DMS 273 treated with DMSO at 0.1 percent for 48 hours (cell line): ENCODE measurements at regions not wholly inside any gene's neighbourhood (a gene's known extent, or its start where the extent isn't known, plus 50 kb on each side); places are given as distances from the start of the nearest gene placed in this dataset.
"Not testable (repeated sequence)": the region's sequence is repeated elsewhere in the genome, so short reads cannot be mapped to it uniquely, and the experiment has no call there.

Experiments
- DNase-seq: peaks from one replicate; lab custom pipeline; 2025; lab: John Stamatoyannopoulos, UW

- DNase-seq = no peak
These were observed 115.0 kb upstream of the TBL1X start for GRCh38 chrX:9349572-9350494.

- DNase-seq = no peak
These were observed 113.7 kb upstream of the TBL1X start for GRCh38 chrX:9351126-9351525.

GRCh38 chrX:9352243-9352642 lies 112.6 kb upstream of the TBL1X start:
- no peak for DNase-seq

DNA sequence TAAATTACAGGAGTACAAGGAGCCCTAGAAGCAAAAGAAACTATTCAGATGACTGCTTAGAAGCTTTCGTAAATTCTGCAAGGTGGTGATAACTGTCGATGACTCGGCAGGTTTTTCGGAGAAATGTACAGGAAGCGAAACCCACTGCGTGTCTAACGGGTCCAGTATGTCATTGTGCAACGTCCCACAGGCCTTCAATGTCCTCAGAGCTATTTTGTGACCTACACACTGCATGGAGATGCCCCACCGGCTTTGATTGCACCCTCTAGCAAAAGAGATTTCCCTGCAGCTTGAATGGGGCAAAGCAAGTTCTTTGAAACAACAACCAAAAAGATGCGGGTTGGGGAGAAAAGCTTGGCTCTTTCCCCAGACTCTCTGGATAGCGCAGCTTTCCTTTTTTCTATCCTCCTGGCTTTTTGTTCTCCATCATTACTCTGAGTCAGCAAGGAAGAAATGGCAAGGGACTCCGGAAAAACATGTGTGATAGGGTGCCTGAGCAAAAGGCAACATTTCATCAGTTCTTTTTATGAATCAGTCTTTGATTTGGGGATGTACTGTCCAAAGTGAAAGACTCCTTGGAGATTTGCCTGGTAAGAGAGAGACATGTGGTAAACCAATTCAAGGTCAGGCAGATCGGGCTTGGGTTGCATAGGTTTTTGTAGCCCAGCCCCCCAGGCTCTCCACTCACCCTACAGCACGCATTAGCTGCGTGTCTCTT lies 112.0 kb upstream of the TBL1X start:
- DNase-seq = no peak

DNA sequence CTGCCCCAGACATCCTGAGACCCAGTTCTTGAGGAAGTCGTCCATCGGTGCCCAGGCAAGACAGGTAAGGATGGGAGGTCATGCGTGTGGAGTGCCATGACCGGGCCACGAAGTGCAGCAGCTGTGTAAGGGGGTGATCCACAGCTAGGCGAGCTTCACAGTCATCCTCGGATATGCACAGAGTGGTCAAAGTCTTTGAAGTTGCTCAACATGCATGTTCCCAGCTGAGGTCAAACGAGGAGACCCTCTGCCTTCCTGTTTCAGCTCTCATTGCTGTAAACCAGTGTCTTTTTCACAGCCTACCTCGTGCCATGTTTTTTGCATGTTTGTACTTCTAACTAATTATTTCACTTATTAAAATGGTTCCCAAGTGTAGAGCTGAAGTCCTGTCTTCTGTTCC lies 109.9 kb upstream of the TBL1X start:
- DNase-seq = no peak

- DNase-seq = no peak
These were observed 109.1 kb upstream of the TBL1X start for GRCh38 chrX:9355739-9356138.

- no peak for DNase-seq
These were observed 108.0 kb upstream of the TBL1X start for GRCh38 chrX:9356846-9357245.

DNA sequence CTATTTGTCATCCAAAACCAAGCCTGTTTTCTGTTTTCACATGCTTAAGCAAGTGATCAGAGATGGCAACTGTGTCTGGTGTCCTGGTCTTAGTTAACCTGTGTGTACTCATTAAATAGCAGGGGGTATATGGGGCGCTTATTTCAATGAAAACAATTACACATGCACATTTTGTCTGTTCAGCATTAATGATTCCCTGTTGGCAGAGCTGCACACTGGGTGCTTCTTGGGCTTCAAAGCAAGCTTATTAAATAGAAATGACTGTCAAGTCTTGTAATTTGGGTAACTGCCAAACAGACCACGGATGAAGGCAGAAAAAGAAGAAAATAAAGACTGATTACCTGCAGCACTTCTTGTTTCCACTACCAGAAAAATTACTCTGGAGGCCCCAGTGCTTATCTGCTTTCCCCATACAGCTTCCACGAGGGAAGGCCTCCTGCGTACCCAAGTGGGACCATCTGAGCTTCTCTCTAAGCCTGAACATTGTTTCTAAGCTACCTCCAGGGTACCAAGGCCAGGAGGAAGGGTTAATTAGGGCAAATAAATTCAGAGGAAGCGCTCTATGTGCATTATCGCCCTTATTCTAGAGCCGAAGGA lies 107.2 kb upstream of the TBL1X start:
- DNase-seq = no peak

GRCh38 chrX:9362363-9362928 lies 102.4 kb upstream of the TBL1X start:
- no peak for DNase-seq

- DNase-seq = no peak
These were observed 97.4 kb upstream of the TBL1X start for GRCh38 chrX:9367421-9367820.

GRCh38 chrX:9368262-9368661 lies 96.6 kb upstream of the TBL1X start:
- no peak for DNase-seq

- no peak for DNase-seq
These were observed 95.0 kb upstream of the TBL1X start for GRCh38 chrX:9369802-9370291.

GRCh38 chrX:9370893-9371292 lies 94.0 kb upstream of the TBL1X start:
- no peak for DNase-seq

DNA sequence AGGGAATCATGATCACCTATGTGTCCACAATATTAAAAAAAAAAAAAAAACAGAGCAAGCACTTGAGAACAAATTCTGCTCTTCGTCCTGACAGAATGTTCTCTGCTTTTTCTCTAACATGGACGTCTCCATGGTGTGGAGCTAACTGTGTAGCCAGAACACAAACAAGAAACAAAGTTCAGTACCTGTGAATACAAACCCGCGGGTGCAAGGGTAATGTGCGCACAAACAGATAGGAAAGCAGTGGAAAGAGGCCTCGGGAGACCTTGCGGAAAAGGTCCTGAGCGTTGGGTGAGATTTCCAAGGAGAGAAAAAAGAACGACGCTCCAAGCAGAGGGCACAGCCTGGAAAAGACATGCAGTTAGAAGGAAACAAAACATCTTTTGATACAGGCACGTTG lies 92.0 kb upstream of the TBL1X start:
- DNase-seq = no peak

DNA sequence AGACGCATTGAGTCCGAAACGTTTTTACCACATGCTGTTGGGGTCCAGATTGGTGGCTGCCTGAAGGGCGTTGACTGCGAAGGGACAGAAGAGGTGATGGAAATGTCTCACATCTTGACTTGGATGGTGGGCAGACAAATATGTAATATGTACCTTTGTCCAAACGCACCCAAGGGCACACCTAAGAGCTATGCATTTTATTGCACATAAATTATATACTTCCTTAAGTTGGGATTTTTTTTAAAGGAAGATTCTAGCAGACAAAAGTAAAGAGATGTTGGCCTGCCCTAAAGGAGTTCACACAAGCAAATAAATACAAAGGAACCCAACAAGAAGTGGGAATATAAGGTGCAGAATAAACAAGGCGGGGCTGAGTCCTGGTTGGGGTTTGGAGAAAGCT lies 91.1 kb upstream of the TBL1X start:
- DNase-seq = no peak

DNA sequence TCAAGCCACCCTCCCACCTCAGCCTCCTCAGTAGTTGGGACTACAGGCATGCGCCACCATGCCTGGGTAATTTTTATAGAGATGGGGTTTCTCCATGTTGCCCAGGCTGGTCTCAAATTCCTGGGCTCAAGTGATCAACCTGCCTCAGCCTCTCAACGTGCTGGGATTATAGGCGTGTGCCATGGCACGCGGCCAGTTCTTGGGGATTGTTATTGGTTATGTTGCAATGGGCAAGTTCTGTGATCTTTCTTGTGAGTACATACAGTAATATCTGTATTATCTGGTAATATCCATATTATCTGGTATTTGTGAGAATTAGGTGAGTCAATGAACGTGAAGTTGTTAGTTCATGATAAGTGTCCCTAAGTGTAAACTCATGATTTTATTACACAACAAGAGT lies 90.3 kb upstream of the TBL1X start:
- no peak for DNase-seq

DNA sequence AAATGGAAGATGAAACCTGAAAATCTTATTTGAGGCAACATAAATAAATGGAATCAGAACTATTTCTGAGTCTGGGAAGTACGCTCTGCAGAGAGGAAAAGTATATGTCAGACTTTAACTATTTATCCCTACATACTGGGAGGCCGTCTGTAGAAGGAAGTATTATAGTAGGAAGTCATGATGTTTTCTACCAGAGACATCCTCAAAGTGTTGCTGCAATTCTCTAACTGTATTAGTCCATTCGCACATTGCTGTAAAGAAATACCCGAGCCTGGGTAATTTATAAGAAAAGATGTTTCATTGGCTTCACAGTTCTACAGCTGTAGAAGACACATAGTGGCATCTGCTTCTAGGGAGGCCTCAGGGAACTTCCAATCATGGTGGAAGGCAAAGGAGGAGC lies 88.7 kb upstream of the TBL1X start:
- no peak for DNase-seq

GRCh38 chrX:9377216-9377615 lies 87.6 kb upstream of the TBL1X start:
- not testable (repeated sequence) for DNase-seq

DNA sequence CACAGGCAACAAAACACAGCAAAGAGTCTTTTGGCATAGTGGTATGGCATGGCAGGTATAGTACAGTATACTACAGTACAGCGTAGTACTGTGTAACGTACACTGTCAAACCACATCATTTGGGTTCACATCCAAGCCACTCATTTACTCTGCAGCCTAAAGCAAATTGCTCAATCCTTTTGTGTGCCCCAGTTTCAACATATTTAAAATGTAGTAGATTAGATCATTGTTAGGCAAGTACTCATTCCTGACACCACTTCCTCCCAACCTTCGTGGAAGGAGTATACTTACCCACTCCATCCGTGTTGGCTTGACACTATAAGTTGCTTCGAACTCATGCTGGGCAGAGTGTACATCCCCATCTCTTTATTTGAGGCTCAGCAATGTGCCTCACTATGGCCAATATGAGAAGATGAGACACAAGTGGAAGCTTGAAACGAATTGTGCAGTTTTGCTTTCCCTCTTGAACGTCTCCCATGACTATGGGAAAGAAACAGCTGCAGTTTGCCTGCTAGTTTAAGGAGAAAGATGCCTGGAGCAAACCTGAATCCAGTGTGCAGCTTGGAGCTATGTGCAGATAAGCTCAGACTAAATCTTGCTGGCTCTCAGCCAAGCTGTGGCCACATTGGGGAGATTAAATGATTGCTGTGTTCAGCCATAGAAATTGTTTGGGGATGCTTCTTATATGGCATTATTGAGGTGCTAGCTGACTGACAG lies 85.7 kb upstream of the TBL1X start:
- no peak for DNase-seq

DNA sequence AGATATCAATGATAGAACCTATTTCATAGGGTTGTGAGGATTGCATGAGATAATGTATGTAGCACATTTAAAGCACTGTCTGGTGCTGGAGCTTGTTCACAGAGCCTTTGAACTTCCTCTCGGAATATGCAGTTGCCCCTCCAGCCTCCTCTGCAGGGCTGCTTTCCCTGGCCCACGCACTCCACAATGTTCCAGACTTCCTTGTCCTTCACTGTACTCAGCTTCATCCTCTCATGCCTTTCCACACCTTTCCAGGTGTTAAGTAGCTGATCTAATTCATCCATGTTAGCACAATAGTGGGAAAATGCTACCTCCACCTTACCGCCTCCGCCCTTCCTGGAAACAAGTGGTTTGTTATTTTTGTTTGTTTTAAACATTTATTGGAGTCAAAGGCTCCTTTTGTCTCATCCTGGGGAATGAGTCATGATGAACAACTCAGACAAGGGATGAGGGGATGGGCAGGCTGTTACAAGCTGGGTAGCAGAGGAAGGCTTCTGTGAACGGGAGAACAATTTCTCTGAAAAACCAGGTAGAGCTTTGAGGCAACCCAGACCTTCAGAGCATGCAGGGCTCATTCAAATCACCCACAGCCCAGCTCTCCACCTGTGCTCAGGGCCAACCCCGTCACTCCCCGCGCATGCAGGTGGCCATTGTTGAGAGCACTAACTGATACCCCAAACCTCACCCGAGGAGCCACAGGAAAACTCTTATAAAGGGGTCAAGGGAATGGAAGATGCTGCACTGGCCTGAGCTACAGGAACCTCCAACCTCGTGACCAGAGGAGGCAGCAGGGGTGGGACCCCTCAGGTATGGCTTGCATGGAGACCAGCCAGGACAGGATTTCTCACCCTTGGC lies 84.9 kb upstream of the TBL1X start:
- DNase-seq = no peak

- DNase-seq = no peak
These were observed 81.2 kb upstream of the TBL1X start for GRCh38 chrX:9383655-9384054.
